Inflammatory macrophage treated with lipopolysaccharide for 4 hours (primary cell): ENCODE measurements at regions not wholly inside any gene's neighbourhood (a gene's known extent, or its start where the extent isn't known, plus 50 kb on each side); places are given as distances from the start of the nearest gene placed in this dataset.
A peak's percentile ranks its signal among the peaks of the same experiment; 100 is the strongest.

Experiments used
- DNase-seq: peaks from one replicate; pipeline ENCODE4 v3.0.0-alpha.2; 2020

GRCh38 chr6:156109713-156110112 is 654.1 kb upstream of the NOX3 start:
- DNase-seq: no peak

GRCh38 chr6:156107624-156108101 is 652.0 kb upstream of the NOX3 start:
- no peak for DNase-seq

- no peak for DNase-seq
These were observed 646.5 kb upstream of the NOX3 start for GRCh38 chr6:156102129-156102528.

GRCh38 chr6:156098839-156099238 is 643.2 kb upstream of the NOX3 start:
- no peak for DNase-seq

- no peak for DNase-seq
These were observed 631.8 kb upstream of the NOX3 start for GRCh38 chr6:156087487-156087886.

GRCh38 chr6:156082012-156082411 is 626.4 kb upstream of the NOX3 start:
- no peak for DNase-seq

- DNase-seq: no peak
These were observed 624.7 kb upstream of the NOX3 start for GRCh38 chr6:156080371-156080770.

GRCh38 chr6:156068881-156069280 is 613.2 kb upstream of the NOX3 start:
- no peak for DNase-seq

GRCh38 chr6:156065849-156066248 is 610.2 kb upstream of the NOX3 start:
- DNase-seq: no peak

- no peak for DNase-seq
These were observed 606.5 kb upstream of the NOX3 start for GRCh38 chr6:156062091-156062563.

- DNase-seq: no peak
These were observed 605.8 kb upstream of the NOX3 start for GRCh38 chr6:156061465-156061864.

GRCh38 chr6:156060013-156060412 is 604.4 kb upstream of the NOX3 start:
- peak; percentile 29 for DNase-seq

- no peak for DNase-seq
These were observed 602.7 kb upstream of the NOX3 start for GRCh38 chr6:156058356-156058755.

- DNase-seq: no peak
These were observed 602.2 kb upstream of the NOX3 start for GRCh38 chr6:156057869-156058268.

GRCh38 chr6:156056085-156056484 is 600.4 kb upstream of the NOX3 start:
- no peak for DNase-seq

- DNase-seq: no peak
These were observed 598.0 kb upstream of the NOX3 start for GRCh38 chr6:156053626-156054025.

GRCh38 chr6:156046841-156047449 is 591.3 kb upstream of the NOX3 start:
- no peak for DNase-seq

- DNase-seq: no peak
These were observed 590.6 kb upstream of the NOX3 start for GRCh38 chr6:156046268-156046665.

- DNase-seq: no peak
These were observed 590.0 kb upstream of the NOX3 start for GRCh38 chr6:156045401-156046267.

- no peak for DNase-seq
These were observed 578.0 kb upstream of the NOX3 start for GRCh38 chr6:156033598-156033997.

- DNase-seq: no peak
These were observed 575.9 kb upstream of the NOX3 start for GRCh38 chr6:156031516-156031915.

- DNase-seq: no peak
These were observed 574.4 kb upstream of the NOX3 start for GRCh38 chr6:156030053-156030452.

- DNase-seq: no peak
These were observed 573.8 kb upstream of the NOX3 start for GRCh38 chr6:156029286-156029985.
